Kidney (tissue), 13 donors: ENCODE measurements at regions not wholly inside any gene's neighbourhood (a gene's known extent, or its start where the extent isn't known, plus 50 kb on each side); places are given as distances from the start of the nearest gene placed in this dataset.
A peak's percentile ranks its signal among the peaks of the same experiment; 100 is the strongest.

Experiments
- DNase-seq, 5 donors: peaks; one replicate each; pipeline ENCODE4 v3.0.0-alpha.2; 2013 to 2020
- FAIRE-seq: peaks from 2 replicates; lab custom pipeline; 2012; peaks lifted over from hg19 to GRCh38; lab: Jason Lieb, UNC
- H3K27ac ChIP-seq, 2 donors: one replicate each; pipeline ENCODE4 v1.7.0; 2013; ENCODE audit warnings: low read depth in 2 of 2, low read length in 2 of 2, inconsistent platforms in 1 of 2
- H3K27me3 ChIP-seq: one replicate; pipeline ENCODE4 v1.7.1; 2013; ENCODE audit warnings: low read length, inconsistent platforms; ENCODE audit not compliant: control insufficient read depth, insufficient read depth
- H3K36me3 ChIP-seq, 3 donors: one replicate each; pipeline versions ENCODE4 v1.7.0 to v1.7.1; 2013; ENCODE audit warnings: low read length in 3 of 3, control low read depth in 1 of 3, inconsistent platforms in 1 of 3; ENCODE audit not compliant: insufficient read depth in 3 of 3, control insufficient read depth in 2 of 3
- H3K4me1 ChIP-seq, 3 donors: one replicate each; pipeline versions ENCODE4 v1.7.0 to v1.7.1; 2013; ENCODE audit warnings: low read length in 3 of 3, inconsistent platforms in 1 of 3, low read depth in 1 of 3; ENCODE audit not compliant: control insufficient read depth in 2 of 3, insufficient read depth in 2 of 3
- H3K4me3 ChIP-seq, 3 donors: one replicate each; pipeline versions ENCODE4 v1.7.0 to v1.8.1; 2013; ENCODE audit warnings: low read length in 3 of 3, control low read depth in 1 of 3, inconsistent platforms in 1 of 3
- H3K9ac ChIP-seq, 3 donors: one replicate each; pipeline versions ENCODE4 v1.7.0 to v1.7.1; 2013; ENCODE audit warnings: low read length in 3 of 3, control low read depth in 1 of 3, inconsistent platforms in 1 of 3
- H3K9me3 ChIP-seq, 3 donors: one replicate each; pipeline versions ENCODE4 v1.7.0 to v1.7.1; 2013; ENCODE audit warnings: low read length in 3 of 3, control low read depth in 1 of 3, inconsistent platforms in 1 of 3; ENCODE audit not compliant: control insufficient read depth in 2 of 3, insufficient read depth in 1 of 3
- CTCF ChIP-seq: IDR thresholded peaks from 3 replicates; pipeline ENCODE4 v1.5.1; 2012; ENCODE audit warnings: mild to moderate bottlenecking, moderate library complexity, borderline replicate concordance; ENCODE audit not compliant: insufficient read depth; ENCODE audit errors: extremely low read depth
- intact Hi-C: fragments of 100-400 bp; cut with DNase I; formaldehyde crosslinking; loops from one replicate; pipeline ENCODE4 v1.11.1; 2022
- donor health status: control.
- donor health status: control.
- donor health status: control.
- donor health status: control.
- donor health status: control.
- donor health status: DM: yes; HTN: yes; CAD: no.
- donor health status: Normal renal cell carcinoma (clear cell type).

GRCh38 chrX:134171661-134172587 lies 65.1 kb upstream of the CCDC160 start:
- Histone ChIP-seq H3K9me3 (no peaks in the 10 kb centered on the region), H3K27ac (no peak overlapping the region), H3K36me3 (no peaks in the 10 kb centered on the region), H3K4me1 (peaks cover 0 to 3% (median 0%) of the 10 kb centered on the region in 3 donors), H3K9ac (peak overlapping the region in 1 of 3 donors; percentile 36), H3K27me3 (no peaks in the 10 kb centered on the region), H3K4me3 (peak overlapping the region; percentile 59 to 66 (median 61))
- DNase-seq (peak; percentile 50 to 81 (median 69)), FAIRE-seq (no peak)
- intact Hi-C loops = no loop called here
- TF ChIP-seq CTCF = no peak

- Histone ChIP-seq H3K4me1 (peaks cover 0 to 3% (median 0%) of the 10 kb centered on the region in 3 donors), H3K36me3 (no peaks in the 10 kb centered on the region), H3K27ac (no peak overlapping the region), H3K4me3 (peak overlapping the region; percentile 41 to 75 (median 69)), H3K9ac (peak overlapping the region in 2 of 3 donors; percentile 42 to 65), H3K9me3 (no peaks in the 10 kb centered on the region), H3K27me3 (no peaks in the 10 kb centered on the region)
- FAIRE-seq = no peak
- no peak for TF ChIP-seq CTCF
- DNase-seq = peak; percentile 15 to 77 (median 58)
- intact Hi-C loops = no loop called here
Measured at GRCh38 chrX:134172588-134173259, 64.3 kb upstream of the CCDC160 start.

GRCh38 chrX:134173541-134174272 lies 63.3 kb upstream of the CCDC160 start:
- DNase-seq (peak in 3 of 5 donors; percentile 24 to 33 (median 29)), FAIRE-seq (no peak)
- Histone ChIP-seq H3K27me3 (peaks cover 2% of the 10 kb centered on the region), H3K4me1 (peaks cover 0 to 3% (median 0%) of the 10 kb centered on the region in 3 donors), H3K36me3 (no peaks in the 10 kb centered on the region), H3K9ac (peak overlapping the region in 1 of 3 donors; percentile 51), H3K4me3 (peak overlapping the region; percentile 36 to 60 (median 56)), H3K27ac (no peak overlapping the region), H3K9me3 (no peaks in the 10 kb centered on the region)
- intact Hi-C loops = no loop called here
- no peak for TF ChIP-seq CTCF
